ENCODE measurements at regions not wholly inside any gene's neighbourhood (a gene's known extent, or its start where the extent isn't known, plus 50 kb on each side); places are given as distances from the start of the nearest gene placed in this dataset.

DNA sequence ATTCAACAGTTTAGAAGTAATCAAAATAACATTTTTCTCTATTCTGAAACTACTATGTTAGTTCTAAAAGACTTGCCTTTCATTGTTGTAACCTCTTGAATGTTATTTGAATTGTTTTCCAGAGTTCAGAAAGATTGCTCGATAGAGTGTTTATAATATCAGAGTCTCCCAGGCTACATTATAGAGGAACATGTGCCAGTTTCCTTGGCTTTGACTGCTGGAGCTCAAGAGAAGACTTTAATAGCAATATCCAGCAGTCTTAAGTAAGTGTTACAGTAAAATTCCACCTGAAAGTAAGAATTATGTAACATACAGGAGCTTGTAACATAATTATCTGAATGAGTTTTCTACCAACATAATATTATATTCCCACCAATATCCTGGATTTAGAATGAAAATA lies 991.8 kb upstream of the ADGRB3 start:
- TF ChIP-seq, protein P1, sequence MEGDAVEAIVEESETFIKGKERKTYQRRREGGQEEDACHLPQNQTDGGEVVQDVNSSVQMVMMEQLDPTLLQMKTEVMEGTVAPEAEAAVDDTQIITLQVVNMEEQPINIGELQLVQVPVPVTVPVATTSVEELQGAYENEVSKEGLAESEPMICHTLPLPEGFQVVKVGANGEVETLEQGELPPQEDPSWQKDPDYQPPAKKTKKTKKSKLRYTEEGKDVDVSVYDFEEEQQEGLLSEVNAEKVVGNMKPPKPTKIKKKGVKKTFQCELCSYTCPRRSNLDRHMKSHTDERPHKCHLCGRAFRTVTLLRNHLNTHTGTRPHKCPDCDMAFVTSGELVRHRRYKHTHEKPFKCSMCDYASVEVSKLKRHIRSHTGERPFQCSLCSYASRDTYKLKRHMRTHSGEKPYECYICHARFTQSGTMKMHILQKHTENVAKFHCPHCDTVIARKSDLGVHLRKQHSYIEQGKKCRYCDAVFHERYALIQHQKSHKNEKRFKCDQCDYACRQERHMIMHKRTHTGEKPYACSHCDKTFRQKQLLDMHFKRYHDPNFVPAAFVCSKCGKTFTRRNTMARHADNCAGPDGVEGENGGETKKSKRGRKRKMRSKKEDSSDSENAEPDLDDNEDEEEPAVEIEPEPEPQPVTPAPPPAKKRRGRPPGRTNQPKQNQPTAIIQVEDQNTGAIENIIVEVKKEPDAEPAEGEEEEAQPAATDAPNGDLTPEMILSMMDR (IDR thresholded peaks at IDR 0.05): no peak
- TF ChIP-seq POLR2AphosphoS5 (IDR thresholded peaks at IDR 0.05): no peak

All from prostate gland (tissue), 2 donors.